Dedifferentiated amniotic fluid mesenchymal stem cell (primary cell): ENCODE measurements at regions not wholly inside any gene's neighbourhood (a gene's known extent, or its start where the extent isn't known, plus 50 kb on each side); places are given as distances from the start of the nearest gene placed in this dataset.

Experiments used
- DNase-seq: peaks from one replicate; pipeline ENCODE4 v3.0.0-alpha.2; 2016; ENCODE audit errors: extremely low spot score

- no peak for DNase-seq
Measured at GRCh38 chr6:23016696-23017095, 447.3 kb downstream of the HDGFL1 start.

- no peak for DNase-seq
Measured at GRCh38 chr6:23021487-23021886, 452.1 kb downstream of the HDGFL1 start.

GRCh38 chr6:23027281-23027680 is 457.9 kb downstream of the HDGFL1 start:
- DNase-seq = no peak

- DNase-seq = no peak
Measured at GRCh38 chr6:23031986-23032385, 462.6 kb downstream of the HDGFL1 start.

- no peak for DNase-seq
Measured at GRCh38 chr6:23034926-23035325, 465.6 kb downstream of the HDGFL1 start.

GRCh38 chr6:23036406-23036983 is 467.1 kb downstream of the HDGFL1 start:
- no peak for DNase-seq

- DNase-seq = no peak
Measured at GRCh38 chr6:23040899-23041298, 471.5 kb downstream of the HDGFL1 start.

GRCh38 chr6:23045280-23045679 is 475.9 kb downstream of the HDGFL1 start:
- no peak for DNase-seq

GRCh38 chr6:23055523-23055922 is 486.2 kb downstream of the HDGFL1 start:
- no peak for DNase-seq

GRCh38 chr6:23073821-23074220 is 504.5 kb downstream of the HDGFL1 start:
- no peak for DNase-seq

GRCh38 chr6:23077772-23078171 is 508.4 kb downstream of the HDGFL1 start:
- DNase-seq = no peak

- DNase-seq = no peak
Measured at GRCh38 chr6:23081701-23082100, 512.3 kb downstream of the HDGFL1 start.

- no peak for DNase-seq
Measured at GRCh38 chr6:23086100-23086499, 516.7 kb downstream of the HDGFL1 start.

GRCh38 chr6:23087471-23087870 is 518.1 kb downstream of the HDGFL1 start:
- DNase-seq = no peak

- DNase-seq = no peak
Measured at GRCh38 chr6:23088761-23089160, 519.4 kb downstream of the HDGFL1 start.

- DNase-seq = no peak
Measured at GRCh38 chr6:23089981-23090380, 520.6 kb downstream of the HDGFL1 start.

- no peak for DNase-seq
Measured at GRCh38 chr6:23091795-23092194, 522.4 kb downstream of the HDGFL1 start.

GRCh38 chr6:23096876-23097275 is 527.5 kb downstream of the HDGFL1 start:
- DNase-seq = no peak

GRCh38 chr6:23097566-23097965 is 528.2 kb downstream of the HDGFL1 start:
- no peak for DNase-seq

GRCh38 chr6:23106951-23107350 is 537.6 kb downstream of the HDGFL1 start:
- peak; percentile 82 for DNase-seq

GRCh38 chr6:23111984-23112383 is 542.6 kb downstream of the HDGFL1 start:
- DNase-seq = peak; percentile 19

- DNase-seq = no peak
Measured at GRCh38 chr6:23114812-23115504, 545.6 kb downstream of the HDGFL1 start.

- peak; percentile 15 for DNase-seq
Measured at GRCh38 chr6:23137611-23138010, 568.2 kb downstream of the HDGFL1 start.

- no peak for DNase-seq
Measured at GRCh38 chr6:23140871-23141270, 571.5 kb downstream of the HDGFL1 start.
